A673 (cell line): ENCODE measurements at regions not wholly inside any gene's neighbourhood (a gene's known extent, or its start where the extent isn't known, plus 50 kb on each side); places are given as distances from the start of the nearest gene placed in this dataset.
"Not testable (repeated sequence)": the region's sequence is repeated elsewhere in the genome, so short reads cannot be mapped to it uniquely, and the experiment has no call there.

Experiments used
- EZH2 ChIP-seq: fragments of 200-600 bp; sonication (generic); IDR thresholded peaks from 2 replicates; pipeline ENCODE4 v1.6.1; 2017; ENCODE audit warnings: borderline replicate concordance, low read depth, mild to moderate bottlenecking, mixed read lengths, antibody characterized with exemption, low read length; ENCODE audit not compliant: poor library complexity, severe bottlenecking
- TF ChIP-seq, protein P1 (sequence below): fragments of 300-800, 200-600 bp; sonication (generic); conservative IDR thresholded peaks from 2 replicates; pipeline ENCODE4 v1.5.1; 2017; ENCODE audit warnings: low read depth, mild to moderate bottlenecking, antibody characterized with exemption, low read length, moderate library complexity, mixed read lengths

DNA sequence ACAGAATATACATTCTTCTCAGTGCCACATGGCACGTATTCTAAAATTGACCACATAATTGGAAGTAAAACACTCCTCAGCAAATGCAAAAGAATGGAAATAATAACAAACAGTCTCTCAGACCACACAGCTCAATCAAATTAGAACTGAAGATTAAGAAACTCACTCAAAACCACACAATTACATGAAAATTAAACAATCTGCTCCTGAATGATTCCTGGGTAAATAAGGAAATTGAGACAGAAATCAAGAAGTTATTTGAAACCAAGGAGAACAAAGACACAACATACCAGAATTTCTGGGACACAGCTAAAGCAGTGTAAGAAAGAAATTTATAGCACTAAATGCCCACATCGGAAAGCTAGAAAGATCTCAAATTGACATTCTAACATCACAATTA is 637.3 kb downstream of the ANKRD50 start:
- TF ChIP-seq, protein P1, sequence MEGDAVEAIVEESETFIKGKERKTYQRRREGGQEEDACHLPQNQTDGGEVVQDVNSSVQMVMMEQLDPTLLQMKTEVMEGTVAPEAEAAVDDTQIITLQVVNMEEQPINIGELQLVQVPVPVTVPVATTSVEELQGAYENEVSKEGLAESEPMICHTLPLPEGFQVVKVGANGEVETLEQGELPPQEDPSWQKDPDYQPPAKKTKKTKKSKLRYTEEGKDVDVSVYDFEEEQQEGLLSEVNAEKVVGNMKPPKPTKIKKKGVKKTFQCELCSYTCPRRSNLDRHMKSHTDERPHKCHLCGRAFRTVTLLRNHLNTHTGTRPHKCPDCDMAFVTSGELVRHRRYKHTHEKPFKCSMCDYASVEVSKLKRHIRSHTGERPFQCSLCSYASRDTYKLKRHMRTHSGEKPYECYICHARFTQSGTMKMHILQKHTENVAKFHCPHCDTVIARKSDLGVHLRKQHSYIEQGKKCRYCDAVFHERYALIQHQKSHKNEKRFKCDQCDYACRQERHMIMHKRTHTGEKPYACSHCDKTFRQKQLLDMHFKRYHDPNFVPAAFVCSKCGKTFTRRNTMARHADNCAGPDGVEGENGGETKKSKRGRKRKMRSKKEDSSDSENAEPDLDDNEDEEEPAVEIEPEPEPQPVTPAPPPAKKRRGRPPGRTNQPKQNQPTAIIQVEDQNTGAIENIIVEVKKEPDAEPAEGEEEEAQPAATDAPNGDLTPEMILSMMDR: not testable (repeated sequence)
- TF ChIP-seq EZH2: not testable (repeated sequence)
